Osteoblast (primary cell): ENCODE measurements at regions not wholly inside any gene's neighbourhood (a gene's known extent, or its start where the extent isn't known, plus 50 kb on each side); places are given as distances from the start of the nearest gene placed in this dataset.

ENCODE experiments used
- DNase-seq: peaks from one replicate; pipeline ENCODE4 v3.0.0; 2011; ENCODE audit warnings: low spot score, mixed read lengths; ENCODE audit not compliant: insufficient read length; ENCODE audit errors: missing footprints
- H2AFZ ChIP-seq: 2 replicates; pipeline ENCODE4 v1.6.0; 2011; ENCODE audit warnings: mild to moderate bottlenecking, low read length
- H3K27ac ChIP-seq: 2 replicates; pipeline ENCODE4 v1.5.1; 2011; ENCODE audit warnings: mild to moderate bottlenecking, low read depth, low read length, moderate library complexity
- H3K27me3 ChIP-seq: 2 replicates; pipeline ENCODE4 v1.6.0; 2012; ENCODE audit warnings: mild to moderate bottlenecking, control low read depth, inconsistent platforms, low read length, moderate library complexity; ENCODE audit not compliant: insufficient read depth
- H3K36me3 ChIP-seq: 2 replicates; pipeline ENCODE4 v1.5.1; 2011; ENCODE audit warnings: mild to moderate bottlenecking, low read length, control low read depth, moderate library complexity; ENCODE audit not compliant: insufficient read depth
- H3K4me1 ChIP-seq: 2 replicates; pipeline ENCODE4 v1.5.1; 2011; ENCODE audit warnings: mild to moderate bottlenecking, low read length, control low read depth, moderate library complexity; ENCODE audit not compliant: insufficient read depth
- H3K4me2 ChIP-seq: 2 replicates; pipeline ENCODE4 v1.6.0; 2011; ENCODE audit warnings: mild to moderate bottlenecking, low read length; ENCODE audit not compliant: insufficient read depth
- H3K4me3 ChIP-seq: fragments of 200-600 bp; sonication (generic); 3 replicates; pipeline ENCODE4 v1.5.1; 2012; ENCODE audit warnings: mild to moderate bottlenecking, low read length, inconsistent platforms; ENCODE audit not compliant: insufficient read depth
- H3K79me2 ChIP-seq: 2 replicates; pipeline ENCODE4 v1.6.0; 2012; ENCODE audit warnings: mild to moderate bottlenecking, low read length, control low read depth, inconsistent platforms; ENCODE audit not compliant: insufficient read depth
- H3K9me3 ChIP-seq: 2 replicates; pipeline ENCODE4 v1.5.1; 2011; ENCODE audit warnings: low read depth, low read length, control low read depth
- H4K20me1 ChIP-seq: 2 replicates; pipeline ENCODE4 v1.6.0; 2012; ENCODE audit warnings: mild to moderate bottlenecking, low read length, control low read depth; ENCODE audit not compliant: insufficient read depth
- CTCF ChIP-seq: IDR thresholded peaks from 2 replicates; pipeline ENCODE4 v1.5.1; 2011; ENCODE audit warnings: mild to moderate bottlenecking, low read depth, low read length, moderate library complexity; ENCODE audit errors: extremely low read depth

- no peak overlapping the region for H2AFZ ChIP-seq
- no peak for DNase-seq
- no peaks in the 10 kb centered on the region for H3K79me2 ChIP-seq
- no peaks in the 10 kb centered on the region for H3K4me1 ChIP-seq
- no peaks in the 10 kb centered on the region for H3K9me3 ChIP-seq
- no peaks in the 10 kb centered on the region for H3K36me3 ChIP-seq
- H3K4me2 ChIP-seq = no peak overlapping the region
- H3K27ac ChIP-seq = no peak overlapping the region
- no peak for TF ChIP-seq CTCF
- H3K4me3 ChIP-seq = no peak overlapping the region
- no peaks in the 10 kb centered on the region for H4K20me1 ChIP-seq
- no peaks in the 10 kb centered on the region for H3K27me3 ChIP-seq
These were observed 249.8 kb downstream of the VRK1 start for GRCh38 chr14:97046967-97047366.

GRCh38 chr14:97052001-97052400, 254.8 kb downstream of the VRK1 start:
- no peaks in the 10 kb centered on the region for H3K4me1 ChIP-seq
- H3K36me3 ChIP-seq = no peaks in the 10 kb centered on the region
- no peaks in the 10 kb centered on the region for H3K9me3 ChIP-seq
- H2AFZ ChIP-seq = no peak overlapping the region
- H3K4me2 ChIP-seq = no peak overlapping the region
- no peaks in the 10 kb centered on the region for H4K20me1 ChIP-seq
- no peak for TF ChIP-seq CTCF
- H3K27me3 ChIP-seq = no peaks in the 10 kb centered on the region
- H3K79me2 ChIP-seq = no peaks in the 10 kb centered on the region
- H3K27ac ChIP-seq = no peak overlapping the region
- no peak overlapping the region for H3K4me3 ChIP-seq
- no peak for DNase-seq

- H3K27me3 ChIP-seq = no peaks in the 10 kb centered on the region
- no peaks in the 10 kb centered on the region for H3K9me3 ChIP-seq
- no peak overlapping the region for H2AFZ ChIP-seq
- H3K36me3 ChIP-seq = no peaks in the 10 kb centered on the region
- no peak overlapping the region for H3K4me3 ChIP-seq
- H3K4me1 ChIP-seq = no peaks in the 10 kb centered on the region
- no peak for DNase-seq
- H3K79me2 ChIP-seq = no peaks in the 10 kb centered on the region
- no peak overlapping the region for H3K4me2 ChIP-seq
- TF ChIP-seq CTCF = no peak
- H4K20me1 ChIP-seq = no peaks in the 10 kb centered on the region
- no peak overlapping the region for H3K27ac ChIP-seq
These were observed 256.8 kb downstream of the VRK1 start for GRCh38 chr14:97053941-97054340.

- DNase-seq = no peak
- Histone ChIP-seq H3K4me1 (no peaks in the 10 kb centered on the region), H3K27me3 (no peaks in the 10 kb centered on the region), H3K79me2 (no peaks in the 10 kb centered on the region), H3K27ac (no peak overlapping the region), H4K20me1 (no peaks in the 10 kb centered on the region), H3K4me3 (no peak overlapping the region), H2AFZ (no peak overlapping the region), H3K36me3 (no peaks in the 10 kb centered on the region), H3K4me2 (no peak overlapping the region), H3K9me3 (no peaks in the 10 kb centered on the region)
- no peak for TF ChIP-seq CTCF
These were observed 258.2 kb downstream of the VRK1 start for GRCh38 chr14:97055355-97055754.
